ENCODE measurements at regions not wholly inside any gene's neighbourhood (a gene's known extent, or its start where the extent isn't known, plus 50 kb on each side); places are given as distances from the start of the nearest gene placed in this dataset.

DNA sequence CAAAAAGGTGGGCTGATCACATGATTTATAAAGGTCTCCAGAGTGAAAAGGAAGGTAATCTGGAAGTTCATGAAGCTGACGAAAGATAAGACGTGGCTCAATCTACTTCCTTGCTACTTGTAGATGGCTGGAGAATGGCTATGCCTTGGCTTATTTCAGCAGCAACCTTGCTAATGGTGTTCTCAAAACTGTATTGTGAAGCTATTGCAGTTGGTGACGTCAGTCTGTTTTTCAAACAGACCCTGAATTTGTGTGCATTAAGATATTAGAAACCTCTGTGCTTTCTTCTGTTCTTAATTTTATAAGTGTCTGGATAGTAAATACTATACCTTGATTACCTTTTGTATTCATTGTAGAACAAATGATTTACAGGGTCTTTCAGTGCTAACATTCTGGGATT is 58.3 kb upstream of the C11orf87 start:
- Mint-ChIP-seq H3K27ac (no peak overlapping the region), H3K27me3 (no peaks in the 10 kb centered on the region), H3K9me3 (ENCODE audit: low read depth) (no peaks in the 10 kb centered on the region), H3K36me3 (no peaks in the 10 kb centered on the region), H3K4me3 (no peak overlapping the region), H3K4me1 (no peaks in the 10 kb centered on the region)
- ATAC-seq, result no peak
- DNase-seq, result no peak
- CTCF ChIA-PET, result no interaction called here

DNA sequence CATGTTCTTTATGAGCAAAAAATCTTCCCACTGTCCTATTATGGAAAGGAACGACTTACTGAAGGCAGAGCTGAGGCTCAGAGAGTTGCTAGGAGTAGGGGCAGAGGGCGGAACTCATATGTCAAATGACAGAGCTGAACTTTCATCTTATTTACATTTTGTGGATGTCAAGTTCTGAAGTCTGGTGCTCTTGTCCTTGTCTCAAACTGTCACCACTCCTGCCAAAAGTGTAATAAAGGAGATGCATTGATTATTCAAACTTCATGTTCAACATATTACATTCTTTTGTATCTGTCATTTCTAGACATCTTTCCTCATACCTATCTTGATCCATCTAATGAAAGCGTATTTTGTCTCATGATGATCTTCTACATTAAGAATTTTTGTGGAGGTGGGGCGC is 57.1 kb upstream of the C11orf87 start:
- H3K27me3 Mint-ChIP-seq, result no peaks in the 10 kb centered on the region
- no peak for ATAC-seq
- H3K36me3 Mint-ChIP-seq, result no peaks in the 10 kb centered on the region
- H3K27ac Mint-ChIP-seq, result no peak overlapping the region
- no peaks in the 10 kb centered on the region for H3K4me1 Mint-ChIP-seq
- no peaks in the 10 kb centered on the region for H3K9me3 Mint-ChIP-seq (ENCODE audit: low read depth)
- DNase-seq, result no peak
- no peak overlapping the region for H3K4me3 Mint-ChIP-seq
- CTCF ChIA-PET, result no interaction called here

DNA sequence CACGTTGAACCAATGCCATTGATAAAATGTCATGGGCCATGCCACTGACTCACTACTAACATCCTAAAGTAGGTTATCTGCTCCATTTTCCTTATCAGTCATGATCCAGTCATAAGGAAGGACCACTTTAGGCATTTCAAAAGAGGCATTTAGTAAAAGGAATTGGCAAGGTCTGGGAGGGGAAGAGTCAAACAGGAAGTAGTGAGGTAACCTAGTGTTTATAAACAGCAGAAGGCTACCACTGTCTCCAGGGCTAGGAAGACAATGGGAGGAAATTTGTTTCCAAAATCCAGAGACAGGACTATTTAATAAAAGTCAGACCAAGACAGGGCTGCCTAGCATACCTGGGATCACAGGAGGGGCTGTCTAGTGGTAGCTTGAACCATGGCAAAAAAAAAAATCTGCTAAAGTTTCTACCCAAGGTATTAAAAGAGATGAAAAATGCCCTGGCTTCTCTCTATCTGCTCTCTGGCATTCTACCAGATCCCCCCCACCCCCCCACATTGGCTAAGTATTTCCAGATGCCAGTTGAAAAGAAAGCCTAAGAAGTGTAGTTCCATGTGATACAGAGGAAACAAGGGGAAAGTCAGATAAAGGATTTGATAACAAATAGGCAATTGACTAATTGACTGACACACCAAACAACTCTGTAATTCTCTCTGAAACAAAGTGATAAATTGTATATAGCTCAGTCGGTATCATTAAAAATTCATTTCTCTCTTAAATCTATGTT is 50.4 kb upstream of the C11orf87 start:
- ATAC-seq (no peak), DNase-seq (no peak)
- peaks cover 4% of the 10 kb centered on the region for H3K9me3 Mint-ChIP-seq (ENCODE audit: low read depth)
- H3K4me3 Mint-ChIP-seq, result no peak overlapping the region
- H3K27ac Mint-ChIP-seq, result no peak overlapping the region
- CTCF ChIA-PET, result no interaction called here
- no peaks in the 10 kb centered on the region for H3K4me1 Mint-ChIP-seq
- no peaks in the 10 kb centered on the region for H3K36me3 Mint-ChIP-seq
- H3K27me3 Mint-ChIP-seq, result no peaks in the 10 kb centered on the region
